HuH-7 (cell line): ENCODE measurements at regions not wholly inside any gene's neighbourhood (a gene's known extent, or its start where the extent isn't known, plus 50 kb on each side); places are given as distances from the start of the nearest gene placed in this dataset.
A peak's percentile ranks its signal among the peaks of the same experiment; 100 is the strongest.
"Not testable (repeated sequence)": the region's sequence is repeated elsewhere in the genome, so short reads cannot be mapped to it uniquely, and the experiment has no call there.

Experiments
- DNase-seq: peaks from one replicate; pipeline ENCODE4 v3.0.0; 2011; ENCODE audit warnings: low spot score

GRCh38 chr11:69219991-69220390 is 64.3 kb downstream of the SMIM38 start:
- no peak for DNase-seq

GRCh38 chr11:69220561-69221051 is 64.9 kb downstream of the SMIM38 start:
- no peak for DNase-seq

DNA sequence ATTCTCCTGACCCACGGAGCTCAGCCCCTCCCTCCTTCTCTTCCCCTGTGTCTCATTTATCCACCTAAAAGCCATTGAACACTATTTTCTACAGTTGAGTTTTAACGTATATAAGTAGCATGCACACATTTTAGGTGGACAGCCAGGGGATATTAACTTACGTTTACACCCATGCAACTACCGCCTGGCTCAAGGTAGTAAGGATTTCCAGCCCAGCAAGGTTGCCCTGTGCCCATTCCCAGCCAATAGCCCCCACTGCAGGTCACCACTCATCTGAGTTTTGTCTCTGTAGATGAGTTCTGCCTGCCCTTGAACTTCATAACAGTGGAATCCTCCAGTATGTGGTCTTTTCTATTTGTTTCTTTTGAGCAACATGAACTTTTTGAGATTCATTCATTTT is 65.4 kb downstream of the SMIM38 start:
- no peak for DNase-seq

GRCh38 chr11:69221636-69222035 is 65.9 kb downstream of the SMIM38 start:
- DNase-seq, result not testable (repeated sequence)

- no peak for DNase-seq
Measured at GRCh38 chr11:69227271-69227670, 66.7 kb upstream of the MYEOV start.

DNA sequence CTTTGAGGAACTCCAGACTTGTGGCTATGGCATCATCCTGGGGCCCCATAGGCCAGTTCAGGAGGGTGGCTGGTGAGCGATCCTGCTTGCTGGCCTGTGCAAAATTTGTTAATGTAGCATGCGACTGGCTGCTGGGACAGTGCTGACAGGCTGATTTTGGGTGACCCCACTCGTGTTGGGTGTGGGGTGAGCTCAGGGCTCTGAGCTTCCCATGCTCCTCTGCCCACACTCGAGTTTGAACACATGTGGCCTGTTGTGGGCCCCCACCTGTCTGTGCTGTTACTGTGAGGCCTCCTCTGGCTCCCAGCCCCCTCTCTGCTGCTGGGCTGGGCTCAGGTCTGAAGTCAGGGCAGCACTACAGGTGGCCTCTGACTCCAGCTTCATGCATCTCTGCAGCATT is 64.4 kb upstream of the MYEOV start:
- DNase-seq, result no peak

DNA sequence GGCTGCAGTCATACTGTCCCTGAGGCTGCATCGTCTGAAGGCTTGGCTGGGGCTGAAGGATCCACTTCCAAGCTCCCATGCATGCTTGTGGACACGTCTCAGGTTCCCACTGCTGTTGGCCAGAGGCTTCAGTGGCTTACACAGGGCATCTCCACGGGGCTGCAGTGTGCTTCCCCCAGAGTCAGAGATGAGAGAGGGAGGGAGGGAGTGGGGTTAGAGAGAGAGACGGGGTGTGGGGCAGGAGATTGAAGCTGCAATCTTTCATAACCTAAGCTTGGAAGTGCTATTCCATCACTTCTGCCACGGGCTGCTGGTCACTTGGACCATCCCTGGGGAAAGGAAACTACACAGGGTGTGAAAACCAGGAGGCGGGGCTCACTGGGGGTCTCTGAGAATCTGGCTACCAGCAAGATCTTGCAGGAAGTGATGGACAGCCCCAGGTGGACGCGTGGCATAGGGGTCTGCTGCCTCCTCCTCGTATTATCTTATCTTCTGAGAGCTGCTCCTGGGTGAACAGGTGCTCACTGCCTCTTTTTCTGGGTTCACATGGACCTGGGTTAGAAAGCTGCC is 63.0 kb upstream of the MYEOV start:
- no peak for DNase-seq

DNA sequence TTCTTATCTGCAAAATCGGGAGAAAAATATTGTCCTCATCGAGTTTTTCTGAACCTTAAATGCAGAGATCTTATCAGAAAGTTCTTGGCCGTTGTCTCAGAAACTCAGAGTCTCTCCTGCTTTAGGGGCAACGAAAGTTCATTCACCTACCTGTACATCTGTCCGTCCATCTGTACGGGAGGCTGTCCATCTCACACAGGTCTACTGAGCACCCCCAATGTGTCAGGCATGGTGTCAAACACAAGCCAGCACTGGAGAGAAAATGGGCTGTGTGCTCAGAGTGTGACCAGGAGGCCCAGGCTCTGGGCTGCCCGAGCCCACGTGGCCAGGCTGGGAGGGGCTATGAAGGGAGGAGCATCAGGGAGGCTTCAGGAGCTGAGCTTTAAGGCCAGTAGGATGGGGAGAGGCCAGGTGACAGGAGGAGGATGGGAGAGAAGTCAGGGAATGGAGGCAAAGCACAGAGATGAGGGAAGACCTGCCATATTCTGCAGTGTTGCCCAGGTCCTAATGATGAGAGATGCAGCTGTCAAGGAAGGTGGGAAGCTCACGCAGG is 62.4 kb upstream of the MYEOV start:
- no peak for DNase-seq

- no peak for DNase-seq
Measured at GRCh38 chr11:69232821-69233743, 60.9 kb upstream of the MYEOV start.

- DNase-seq, result no peak
Measured at GRCh38 chr11:69233744-69234570, 60.0 kb upstream of the MYEOV start.

DNA sequence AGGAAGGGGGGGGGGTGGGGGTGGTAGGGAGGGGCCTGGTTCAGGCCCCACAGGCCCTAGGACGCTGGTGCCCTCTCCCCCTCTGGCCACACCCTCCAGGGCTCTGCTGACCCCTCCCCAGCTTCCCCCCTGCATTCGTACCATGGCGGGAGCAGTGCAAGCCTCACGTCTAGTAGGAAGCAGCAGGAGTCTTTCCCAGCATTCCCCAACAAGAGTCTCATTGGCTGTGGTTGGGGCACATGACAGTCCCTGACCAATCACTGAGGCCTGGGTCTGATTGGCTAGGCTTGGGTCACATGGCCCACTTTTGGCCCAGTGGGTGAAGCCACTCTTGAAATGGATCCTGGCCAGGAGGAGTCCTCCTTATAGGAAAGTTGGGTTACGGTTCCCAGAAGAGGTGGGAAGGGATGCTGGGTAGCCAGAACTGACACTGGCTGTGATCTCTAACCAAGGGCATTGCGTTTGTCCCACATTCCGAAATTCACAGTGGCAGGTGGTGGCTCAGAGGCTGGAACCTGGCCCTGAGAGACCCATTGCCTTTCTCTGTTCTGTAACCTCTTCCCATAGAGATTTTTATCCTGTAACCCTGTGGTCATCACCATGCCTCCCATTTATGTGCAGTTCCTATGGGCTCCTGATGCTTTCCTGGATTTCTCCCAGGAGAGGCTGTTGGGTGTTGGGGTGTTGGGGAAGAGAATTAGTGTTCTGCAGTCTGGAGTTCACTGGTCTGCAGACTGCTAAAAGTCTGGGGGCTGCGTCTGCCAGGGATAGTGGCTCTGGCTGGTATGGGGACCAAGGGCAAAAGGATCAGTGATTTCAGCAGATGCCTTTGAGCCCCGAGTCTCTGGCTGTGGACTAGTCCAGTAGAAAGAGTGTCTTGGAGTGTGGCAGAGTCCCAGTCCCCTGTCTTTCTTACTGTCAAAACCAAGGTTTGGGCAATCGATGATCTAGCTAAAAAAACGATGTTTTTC is 58.9 kb upstream of the MYEOV start:
- DNase-seq, result no peak

DNA sequence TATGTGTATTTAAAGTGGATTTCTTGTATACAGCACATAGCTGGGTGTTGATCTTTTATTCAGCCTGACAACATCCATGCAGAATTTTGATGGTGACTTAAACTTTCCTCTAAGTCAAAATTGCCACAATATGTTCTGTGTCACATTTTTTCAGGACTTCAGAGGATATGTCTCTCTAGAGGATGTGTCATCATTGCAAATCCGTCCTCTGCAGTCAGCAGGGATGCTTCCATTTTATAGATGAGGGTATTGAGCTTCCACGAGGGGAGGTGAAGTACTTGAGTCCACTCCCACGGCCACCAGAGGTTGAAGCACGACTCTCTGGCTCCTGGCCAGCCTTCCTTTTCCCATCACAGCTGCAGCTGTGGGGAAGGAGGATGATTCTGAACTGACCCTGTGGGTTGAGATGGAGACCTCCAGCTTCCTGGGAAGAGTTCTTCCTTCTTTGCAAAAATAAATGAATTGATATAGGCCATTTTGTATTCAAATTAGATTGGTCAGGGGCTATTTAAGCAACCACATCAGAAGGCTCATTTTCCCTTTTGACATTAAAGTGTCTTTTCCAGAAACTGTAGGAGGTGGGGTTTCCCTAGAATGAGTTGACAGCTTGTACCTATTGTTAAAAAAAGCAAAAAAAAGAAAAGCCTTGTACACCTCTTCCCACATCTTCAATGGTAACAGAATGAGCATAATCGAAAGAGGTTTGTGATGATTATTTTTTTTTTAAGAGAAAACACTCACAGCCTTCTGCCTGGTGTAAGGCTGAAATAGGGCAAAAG is 55.2 kb upstream of the MYEOV start:
- no peak for DNase-seq

- no peak for DNase-seq
Measured at GRCh38 chr11:69239641-69240040, 54.3 kb upstream of the MYEOV start.

GRCh38 chr11:69240332-69241074 is 53.5 kb upstream of the MYEOV start:
- peak; percentile 73 for DNase-seq

- DNase-seq, result no peak
Measured at GRCh38 chr11:69241075-69241740, 52.7 kb upstream of the MYEOV start.

GRCh38 chr11:69241844-69242243 is 52.1 kb upstream of the MYEOV start:
- DNase-seq, result no peak

- DNase-seq, result no peak
Measured at GRCh38 chr11:69242266-69242920, 51.6 kb upstream of the MYEOV start.

DNA sequence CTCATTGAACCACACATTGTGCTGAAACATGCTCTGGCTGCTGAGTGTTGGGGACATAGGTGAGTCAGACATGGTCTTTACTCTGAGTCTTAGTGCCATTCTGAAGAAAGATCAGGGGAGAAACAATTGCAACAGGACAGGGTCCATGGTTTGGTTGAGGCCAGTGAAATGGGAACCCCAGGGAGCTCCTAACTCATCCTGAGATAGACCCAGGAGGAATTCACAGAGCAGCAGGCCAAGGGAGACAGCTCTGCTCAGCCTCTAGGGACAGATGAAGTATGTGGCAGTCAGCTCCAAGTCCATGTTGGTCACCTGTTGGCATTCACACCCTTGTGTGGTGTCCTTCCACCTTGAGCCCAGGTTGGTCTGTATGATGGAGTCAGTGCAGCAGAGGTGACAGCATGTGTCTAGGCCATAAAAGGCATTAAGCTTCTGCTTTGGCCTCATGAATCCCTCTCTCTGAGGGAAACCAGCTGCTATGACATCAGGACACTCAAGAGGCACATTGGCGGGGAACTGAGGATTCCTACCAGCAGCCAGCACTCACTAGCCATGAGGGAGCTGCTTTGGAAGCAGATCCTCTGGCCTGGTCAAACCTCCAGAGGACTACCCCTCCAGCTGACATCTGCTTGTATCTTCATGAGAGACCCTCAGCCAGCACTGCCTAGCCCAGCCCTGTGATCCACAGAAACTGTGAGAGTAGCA is 50.3 kb upstream of the MYEOV start:
- DNase-seq, result no peak
